Naive thymus-derived CD4-positive, alpha-beta T cell (primary cell): ENCODE measurements at regions not wholly inside any gene's neighbourhood (a gene's known extent, or its start where the extent isn't known, plus 50 kb on each side); places are given as distances from the start of the nearest gene placed in this dataset.
"Not testable (repeated sequence)": the region's sequence is repeated elsewhere in the genome, so short reads cannot be mapped to it uniquely, and the experiment has no call there.

Experiments
- ATAC-seq: fragments of 150-1000 bp; cut with Tn5 transposase; 2 replicates; pipeline ENCODE4 v1.10.0; 2021; ENCODE audit warnings: mild to moderate bottlenecking, moderate library complexity
- CTCF ChIA-PET: fragments of 350-600 bp; sonication (Branson Sonifier 250); formaldehyde crosslinking; loops from one replicate; lab custom pipeline; 2021; ENCODE audit warnings: antibody characterized with exemption; lab: Charles Lee
- POLR2A ChIA-PET: fragments of 350-600 bp; sonication (Branson Sonifier 250); formaldehyde crosslinking; loops from one replicate; lab custom pipeline; 2021; ENCODE audit warnings: antibody characterized with exemption, inconsistent platforms; lab: Charles Lee
- DNase-seq, 9 donors: peaks; one replicate each; pipeline versions ENCODE4 v3.0.0 to v3.0.0-alpha.2; 2020 to 2022; ENCODE audit warnings: mixed read lengths in 1 of 9
- H3K27ac ChIP-seq: one replicate; pipeline ENCODE4 v1.7.0; 2013; ENCODE audit warnings: mild to moderate bottlenecking, low read depth, low read length, moderate library complexity
- H3K27me3 ChIP-seq, 2 donors: one replicate each; pipeline ENCODE4 v1.7.0; 2013; ENCODE audit warnings: low read length in 2 of 2, mild to moderate bottlenecking in 2 of 2, moderate library complexity in 2 of 2; ENCODE audit not compliant: control insufficient read depth in 2 of 2, insufficient read depth in 2 of 2
- H3K36me3 ChIP-seq, 3 experiments: 1 replicate in 2 of 3; 2 replicates in 1 of 3; pipeline ENCODE4 v1.7.0; 2013; ENCODE audit warnings: low read length in 3 of 3, mild to moderate bottlenecking in 3 of 3, moderate library complexity in 1 of 3; ENCODE audit not compliant: insufficient read depth in 3 of 3, control insufficient read depth in 2 of 3
- H3K4me1 ChIP-seq, 2 donors: one replicate each; pipeline ENCODE4 v1.7.0; 2013; ENCODE audit warnings: low read length in 2 of 2, mild to moderate bottlenecking in 2 of 2, moderate library complexity in 1 of 2; ENCODE audit not compliant: control insufficient read depth in 2 of 2, insufficient read depth in 2 of 2
- H3K4me3 ChIP-seq: 2 replicates; pipeline ENCODE4 v1.7.0; 2013; ENCODE audit warnings: mild to moderate bottlenecking, low read length
- H3K9me3 ChIP-seq, 3 experiments: 1 replicate in 2 of 3; 2 replicates in 1 of 3; pipeline ENCODE4 v1.7.0; 2013; ENCODE audit warnings: low read length in 3 of 3; ENCODE audit not compliant: control insufficient read depth in 2 of 3
- H3K27ac Mint-ChIP-seq, 9 donors: one replicate each; pipeline ENCODE4 v1.8.0; 2020 to 2022; ENCODE audit warnings: mixed read lengths in 9 of 9, mild to moderate bottlenecking in 8 of 9, moderate library complexity in 5 of 9, inconsistent platforms in 2 of 9
- H3K27me3 Mint-ChIP-seq, 5 donors: one replicate each; pipeline ENCODE4 v1.8.0; 2021 to 2022; ENCODE audit warnings: mixed read lengths in 5 of 5, mild to moderate bottlenecking in 1 of 5
- H3K36me3 Mint-ChIP-seq, 5 donors: one replicate each; pipeline ENCODE4 v1.8.0; 2020 to 2022; ENCODE audit warnings: mixed read lengths in 5 of 5, mild to moderate bottlenecking in 3 of 5, inconsistent platforms in 1 of 5
- H3K4me1 Mint-ChIP-seq, 7 donors: one replicate each; pipeline ENCODE4 v1.8.0; 2020 to 2022; ENCODE audit warnings: mixed read lengths in 7 of 7, mild to moderate bottlenecking in 3 of 7, inconsistent platforms in 1 of 7
- H3K4me3 Mint-ChIP-seq, 10 donors: one replicate each; pipeline ENCODE4 v1.8.0; 2020 to 2022; ENCODE audit warnings: mild to moderate bottlenecking in 10 of 10, mixed read lengths in 10 of 10, moderate library complexity in 6 of 10, inconsistent platforms in 2 of 10
- H3K9me3 Mint-ChIP-seq, 11 donors: one replicate each; pipeline ENCODE4 v1.8.0; 2020 to 2022; ENCODE audit warnings: mixed read lengths in 11 of 11, mild to moderate bottlenecking in 4 of 11, inconsistent platforms in 1 of 11, moderate library complexity in 1 of 11
- intact Hi-C, 2 donors: fragments of 100-400 bp; cut with micrococcal nuclease; formaldehyde crosslinking; loops; one replicate each; pipeline ENCODE4 v1.15.1; 2023

DNA sequence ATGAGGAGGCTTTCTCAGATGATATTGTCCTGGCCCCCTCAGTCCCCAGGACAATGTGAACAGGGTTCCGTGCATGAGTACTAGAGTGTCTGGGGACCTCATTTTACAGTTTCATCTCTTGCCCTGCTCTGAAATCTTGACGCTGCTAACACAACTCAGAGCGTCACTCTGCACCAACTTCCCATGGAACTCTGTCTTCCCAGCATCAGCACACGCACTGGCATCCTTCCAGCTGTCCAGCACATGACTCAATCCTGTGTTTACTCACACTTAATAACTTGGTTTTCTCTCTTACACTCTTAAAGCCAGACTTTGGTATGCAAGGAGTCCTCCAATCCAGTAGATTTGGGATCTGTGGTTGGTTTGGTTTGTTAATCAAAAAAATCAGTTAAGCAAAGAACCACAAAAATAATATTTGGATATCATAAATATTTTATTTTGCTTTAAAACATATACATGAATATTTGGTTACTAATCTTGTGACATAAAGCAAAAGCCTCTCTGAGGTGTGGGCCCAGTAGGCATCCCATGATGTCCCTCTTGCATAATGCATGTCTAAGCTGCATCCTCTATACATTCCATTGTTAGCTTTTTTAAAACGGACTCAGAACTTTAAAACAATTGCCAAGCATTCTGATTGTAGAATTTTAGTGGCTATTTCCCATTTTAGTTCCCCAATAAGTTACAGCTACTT is 131.0 kb downstream of the CXCL12 start:
- H3K27ac Mint-ChIP-seq: no peak overlapping the region
- H3K4me1 Mint-ChIP-seq: no peaks in the 10 kb centered on the region
- Histone ChIP-seq H3K27ac (no peak overlapping the region), H3K4me1 (no peaks in the 10 kb centered on the region), H3K27me3 (no peaks in the 10 kb centered on the region), H3K36me3 (no peaks in the 10 kb centered on the region), H3K4me3 (no peak overlapping the region), H3K9me3 (no peaks in the 10 kb centered on the region)
- H3K9me3 Mint-ChIP-seq: peaks cover 0 to 10% (median 0%) of the 10 kb centered on the region in 11 donors
- peaks cover 0 to 29% (median 12%) of the 10 kb centered on the region in 5 donors for H3K27me3 Mint-ChIP-seq
- CTCF ChIA-PET: interaction anchor here (0.6 kb wide), 1 partner anchor 22 kb away, joined by 3 read pairs; no protein-coding TSS in a partner anchor
- no peaks in the 10 kb centered on the region for H3K36me3 Mint-ChIP-seq
- DNase-seq (no peak), ATAC-seq (no peak)
- POLR2A ChIA-PET: no interaction called here
- intact Hi-C loops: no loop called here
- H3K4me3 Mint-ChIP-seq: no peak overlapping the region

DNA sequence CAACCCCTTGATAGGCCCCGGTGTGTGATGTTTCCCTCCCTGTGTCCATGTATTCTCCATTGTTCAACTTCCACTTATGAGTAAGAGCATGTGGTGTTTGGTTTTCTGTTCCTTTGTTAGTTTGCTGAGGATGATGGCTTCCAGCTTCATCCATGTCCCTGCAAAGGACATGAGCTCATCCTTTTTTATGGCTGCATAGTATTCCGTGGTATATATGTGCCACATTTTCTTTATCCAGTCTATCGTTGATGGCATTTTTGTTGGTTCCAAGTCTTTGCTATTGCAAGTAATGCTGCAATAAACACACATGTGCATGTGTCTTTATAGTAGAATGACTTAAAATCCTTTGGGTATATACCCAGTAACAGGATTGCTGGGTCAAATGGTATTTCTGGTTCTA is 132.3 kb downstream of the CXCL12 start:
- ATAC-seq, POLR2A ChIA-PET, H3K27ac ChIP-seq, H3K27me3 ChIP-seq, DNase-seq, CTCF ChIA-PET, H3K4me1 Mint-ChIP-seq, H3K4me1 ChIP-seq, H3K4me3 ChIP-seq, H3K4me3 Mint-ChIP-seq, H3K36me3 Mint-ChIP-seq, H3K9me3 ChIP-seq, H3K36me3 ChIP-seq, intact Hi-C loops: not testable (repeated sequence)
- Mint-ChIP-seq H3K9me3 (peaks cover 0 to 18% (median 0%) of the 10 kb centered on the region in 11 donors), H3K27ac (peak overlapping the region in 1 of 9 donors; percentile 18), H3K27me3 (peaks cover 0 to 31% (median 16%) of the 10 kb centered on the region in 5 donors)

DNA sequence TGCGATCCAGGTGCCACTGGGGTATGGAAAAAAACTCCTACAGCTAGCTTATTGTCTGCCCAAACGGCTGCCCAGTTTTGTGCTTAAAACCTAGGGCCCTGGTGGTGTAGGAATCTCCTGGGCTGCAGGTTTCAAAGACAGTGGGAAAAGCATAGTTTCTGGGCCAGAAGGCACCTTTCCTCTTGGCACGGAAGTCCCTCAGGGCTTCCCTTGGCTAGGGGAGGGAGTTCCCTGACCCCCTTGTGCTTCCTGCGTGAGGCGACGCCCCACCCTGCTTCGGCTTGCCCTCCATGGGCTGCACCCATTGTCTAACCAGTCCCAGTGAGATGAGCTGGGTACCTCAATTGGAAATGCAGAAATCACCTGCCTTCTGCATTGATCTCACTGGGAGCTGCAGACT is 135.0 kb downstream of the CXCL12 start:
- CTCF ChIA-PET, DNase-seq, H3K27ac ChIP-seq, ATAC-seq, H3K4me3 Mint-ChIP-seq, H3K4me3 ChIP-seq, POLR2A ChIA-PET, H3K27ac Mint-ChIP-seq, H3K9me3 ChIP-seq, H3K27me3 ChIP-seq, H3K4me1 Mint-ChIP-seq, intact Hi-C loops, H3K36me3 Mint-ChIP-seq, H3K36me3 ChIP-seq, H3K4me1 ChIP-seq: not testable (repeated sequence)
- Mint-ChIP-seq H3K9me3 (peaks cover 0 to 25% (median 7%) of the 10 kb centered on the region in 11 donors), H3K27me3 (peaks cover 0 to 28% (median 11%) of the 10 kb centered on the region in 5 donors)

DNA sequence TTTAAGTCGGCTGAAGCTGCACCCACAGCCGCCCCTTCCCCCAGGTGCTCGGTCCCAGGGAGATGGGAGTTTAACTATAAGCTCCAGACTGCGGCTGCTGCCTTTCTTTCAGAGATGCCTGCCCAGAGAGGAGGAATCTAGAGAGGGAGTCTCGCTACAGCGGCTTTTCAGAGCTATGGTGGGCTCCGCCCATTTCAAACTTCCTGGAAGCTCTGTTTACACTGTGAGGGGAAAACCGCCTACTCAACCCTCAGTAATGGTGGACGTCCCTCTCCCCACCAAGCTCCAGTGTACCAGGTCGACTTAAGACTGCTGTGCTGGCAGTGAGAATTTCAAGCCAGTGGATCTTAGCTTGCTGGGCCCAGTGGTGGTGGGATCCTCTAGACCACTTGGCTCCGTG is 135.4 kb downstream of the CXCL12 start:
- Histone ChIP-seq H3K4me1 (no peaks in the 10 kb centered on the region), H3K9me3 (no peaks in the 10 kb centered on the region), H3K4me3 (no peak overlapping the region), H3K27ac (no peak overlapping the region), H3K36me3 (no peaks in the 10 kb centered on the region), H3K27me3 (no peaks in the 10 kb centered on the region)
- ChIA-PET CTCF (no interaction called here), POLR2A (no interaction called here)
- Mint-ChIP-seq H3K9me3 (peaks cover 0 to 25% (median 7%) of the 10 kb centered on the region in 11 donors), H3K4me1 (no peaks in the 10 kb centered on the region), H3K27ac (no peak overlapping the region), H3K36me3 (no peaks in the 10 kb centered on the region), H3K4me3 (no peak overlapping the region), H3K27me3 (peaks cover 0 to 28% (median 11%) of the 10 kb centered on the region in 5 donors)
- intact Hi-C loops: no loop called here
- no peak for DNase-seq
- no peak for ATAC-seq

DNA sequence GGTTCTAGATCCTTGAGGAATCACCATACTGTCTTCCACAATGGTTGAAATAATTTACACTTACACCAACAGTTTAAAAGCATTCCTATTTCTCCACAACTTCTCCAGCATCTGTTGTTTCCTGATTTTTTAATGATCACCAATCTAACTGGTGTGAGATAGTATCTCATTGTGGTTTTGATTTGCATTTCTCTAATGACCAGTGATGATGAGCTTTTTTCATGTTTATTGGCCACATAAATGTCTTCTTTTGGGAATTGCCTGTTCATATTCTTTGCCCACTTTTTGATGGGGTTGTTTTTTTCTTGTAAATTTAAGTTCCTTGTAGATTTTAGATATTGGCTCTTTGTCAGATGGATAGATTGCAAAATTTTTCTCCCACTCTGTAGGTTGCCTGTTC is 138.2 kb downstream of the CXCL12 start:
- CTCF ChIA-PET, DNase-seq, H3K27me3 ChIP-seq, ATAC-seq, H3K4me3 ChIP-seq, H3K4me3 Mint-ChIP-seq, H3K4me1 ChIP-seq, H3K36me3 ChIP-seq, H3K4me1 Mint-ChIP-seq, H3K27ac ChIP-seq, H3K9me3 ChIP-seq, H3K36me3 Mint-ChIP-seq, intact Hi-C loops, POLR2A ChIA-PET, H3K27ac Mint-ChIP-seq: not testable (repeated sequence)
- peaks cover 0 to 40% (median 6%) of the 10 kb centered on the region in 5 donors for H3K27me3 Mint-ChIP-seq
- H3K9me3 Mint-ChIP-seq: peaks cover 0 to 21% (median 7%) of the 10 kb centered on the region in 11 donors

DNA sequence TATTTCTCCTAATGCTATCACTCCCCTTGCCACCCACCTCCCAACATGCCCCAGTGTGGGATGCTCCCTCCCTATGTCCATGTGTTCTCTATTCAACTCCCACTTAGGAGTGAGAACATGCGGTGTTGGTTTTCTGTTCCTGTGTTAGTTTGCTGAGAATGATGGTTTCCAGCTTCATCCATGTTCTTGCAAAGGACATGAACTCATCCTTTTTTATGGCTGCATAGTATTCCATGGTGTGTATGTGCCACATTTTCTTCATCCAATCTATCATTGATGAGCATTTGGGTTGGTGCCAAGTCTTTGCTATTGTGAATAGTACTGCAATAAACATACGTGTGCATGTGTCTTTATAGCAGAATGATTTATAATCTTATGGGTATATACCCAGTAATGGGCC is 138.6 kb downstream of the CXCL12 start:
- H3K36me3 Mint-ChIP-seq, DNase-seq, H3K27me3 ChIP-seq, ATAC-seq, H3K4me3 Mint-ChIP-seq, H3K4me1 Mint-ChIP-seq, H3K4me3 ChIP-seq, H3K36me3 ChIP-seq, POLR2A ChIA-PET, CTCF ChIA-PET, H3K9me3 ChIP-seq, H3K27ac Mint-ChIP-seq, H3K27ac ChIP-seq, H3K4me1 ChIP-seq, intact Hi-C loops: not testable (repeated sequence)
- peaks cover 0 to 21% (median 7%) of the 10 kb centered on the region in 11 donors for H3K9me3 Mint-ChIP-seq
- H3K27me3 Mint-ChIP-seq: peaks cover 0 to 38% (median 6%) of the 10 kb centered on the region in 5 donors

DNA sequence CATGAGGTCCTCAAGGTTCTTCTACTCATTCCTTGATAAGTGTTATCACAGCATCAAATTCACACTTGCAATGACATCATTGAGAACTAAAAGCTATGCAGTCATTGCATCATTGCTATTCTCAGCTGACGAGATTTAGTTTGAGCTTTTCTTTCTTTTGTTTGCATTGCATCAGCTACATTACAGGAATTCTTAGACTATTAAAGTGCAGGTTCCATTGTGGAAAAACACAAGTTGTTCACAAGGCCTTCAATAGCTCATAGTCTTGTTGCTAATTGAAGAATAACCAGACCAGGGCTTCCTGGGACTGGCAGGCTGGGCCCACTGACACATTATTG is 139.3 kb downstream of the CXCL12 start:
- Mint-ChIP-seq H3K4me1 (no peaks in the 10 kb centered on the region), H3K9me3 (peaks cover 0 to 21% (median 7%) of the 10 kb centered on the region in 11 donors), H3K4me3 (no peak overlapping the region), H3K27me3 (peaks cover 0 to 31% (median 1%) of the 10 kb centered on the region in 5 donors), H3K27ac (no peak overlapping the region), H3K36me3 (peaks cover 0 to 8% (median 0%) of the 10 kb centered on the region in 5 donors)
- ChIA-PET CTCF (no interaction called here), POLR2A (no interaction called here)
- no peak for ATAC-seq
- H3K27me3 ChIP-seq: no peaks in the 10 kb centered on the region
- no peaks in the 10 kb centered on the region for H3K9me3 ChIP-seq
- H3K4me1 ChIP-seq: no peaks in the 10 kb centered on the region
- DNase-seq: no peak
- no peaks in the 10 kb centered on the region for H3K36me3 ChIP-seq
- H3K4me3 ChIP-seq: no peak overlapping the region
- H3K27ac ChIP-seq: no peak overlapping the region
- intact Hi-C loops: no loop called here
